CD4-positive, alpha-beta T cell treated with Interleukin-17A for 4 hours (primary cell): ENCODE measurements at regions not wholly inside any gene's neighbourhood (a gene's known extent, or its start where the extent isn't known, plus 50 kb on each side); places are given as distances from the start of the nearest gene placed in this dataset.

Source experiments
- DNase-seq: peaks from one replicate; pipeline ENCODE4 v3.0.0-alpha.2; 2020; ENCODE audit warnings: mixed read lengths

- no peak for DNase-seq
These were observed 726.9 kb downstream of the TNS3 start for GRCh38 chr7:46854958-46855473.

- DNase-seq: no peak
These were observed 728.5 kb downstream of the TNS3 start for GRCh38 chr7:46853451-46853850.

- no peak for DNase-seq
These were observed 729.1 kb downstream of the TNS3 start for GRCh38 chr7:46852795-46853194.

- no peak for DNase-seq
These were observed 731.2 kb downstream of the TNS3 start for GRCh38 chr7:46850563-46851330.

- DNase-seq: no peak
These were observed 733.0 kb downstream of the TNS3 start for GRCh38 chr7:46848944-46849343.

GRCh38 chr7:46848311-46848710, 733.6 kb downstream of the TNS3 start:
- DNase-seq: no peak

- no peak for DNase-seq
These were observed 734.8 kb downstream of the TNS3 start for GRCh38 chr7:46847126-46847525.

GRCh38 chr7:46844486-46844885, 737.4 kb downstream of the TNS3 start:
- DNase-seq: no peak

GRCh38 chr7:46841248-46841647, 740.7 kb downstream of the TNS3 start:
- no peak for DNase-seq

- no peak for DNase-seq
These were observed 742.3 kb downstream of the TNS3 start for GRCh38 chr7:46839651-46840050.

- DNase-seq: no peak
These were observed 743.4 kb downstream of the TNS3 start for GRCh38 chr7:46838463-46838862.

GRCh38 chr7:46835556-46835955, 746.4 kb downstream of the TNS3 start:
- no peak for DNase-seq

- no peak for DNase-seq
These were observed 747.0 kb downstream of the TNS3 start for GRCh38 chr7:46834921-46835320.

GRCh38 chr7:46833197-46833596, 748.7 kb downstream of the TNS3 start:
- DNase-seq: no peak

- no peak for DNase-seq
These were observed 749.8 kb downstream of the TNS3 start for GRCh38 chr7:46832136-46832535.

GRCh38 chr7:46819819-46820218, 762.1 kb downstream of the TNS3 start:
- no peak for DNase-seq

GRCh38 chr7:46814516-46815250, 767.2 kb downstream of the TNS3 start:
- DNase-seq: no peak

- no peak for DNase-seq
These were observed 769.7 kb downstream of the TNS3 start for GRCh38 chr7:46812101-46812675.

GRCh38 chr7:46811529-46811928, 770.4 kb downstream of the TNS3 start:
- DNase-seq: no peak

- DNase-seq: no peak
These were observed 770.9 kb downstream of the TNS3 start for GRCh38 chr7:46810986-46811385.

GRCh38 chr7:46809886-46810285, 772.0 kb downstream of the TNS3 start:
- DNase-seq: no peak

- DNase-seq: no peak
These were observed 775.1 kb downstream of the TNS3 start for GRCh38 chr7:46806856-46807255.

- DNase-seq: no peak
These were observed 779.4 kb downstream of the TNS3 start for GRCh38 chr7:46802479-46802878.

- no peak for DNase-seq
These were observed 790.7 kb downstream of the TNS3 start for GRCh38 chr7:46791188-46791587.
